ENCODE measurements at regions not wholly inside any gene's neighbourhood (a gene's known extent, or its start where the extent isn't known, plus 50 kb on each side); places are given as distances from the start of the nearest gene placed in this dataset.

DNA sequence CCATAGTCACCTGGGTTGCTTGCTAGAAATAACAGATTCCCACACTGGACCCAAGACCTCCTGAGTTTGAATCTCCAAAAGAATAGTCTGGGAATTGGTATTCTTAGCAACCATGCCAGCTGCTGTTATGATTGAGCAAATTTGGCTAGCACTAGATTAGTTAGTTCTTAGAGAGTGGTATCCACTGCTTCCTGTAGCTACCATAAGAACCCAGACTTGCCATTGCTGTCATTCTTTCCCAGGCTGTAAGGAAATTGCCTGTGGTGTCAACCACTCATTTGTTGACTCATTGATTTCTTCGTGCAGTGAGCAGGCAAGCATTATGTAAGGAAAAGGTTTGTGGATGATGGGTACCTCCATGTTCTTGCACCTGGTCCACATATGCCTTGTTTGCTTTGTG lies 201.8 kb upstream of the RGS6 start:
- TF ChIP-seq POLR2A (IDR thresholded peaks at IDR 0.05; ENCODE audit: low read length) (no peak), GATA1 (IDR thresholded peaks at IDR 0.05; ENCODE audit: low read depth, low read length) (no peak)

Data from erythroblast (primary cell).